Peyer's patch (tissue), 4 donors: ENCODE measurements at regions not wholly inside any gene's neighbourhood (a gene's known extent, or its start where the extent isn't known, plus 50 kb on each side); places are given as distances from the start of the nearest gene placed in this dataset.

Source experiments
- POLR2A ChIP-seq, 2 donors: fragments of 450-650 bp; IDR thresholded peaks; one replicate each; pipeline ENCODE4 v1.5.1; 2017; ENCODE audit warnings: antibody characterized with exemption in 2 of 2, mild to moderate bottlenecking in 2 of 2, moderate library complexity in 2 of 2
- TF ChIP-seq, protein P1 (sequence below), 6 experiments: fragments of 450-650 bp in 4 of 6; fragments of 200-600 bp in 2 of 6; sonication (generic) in 1 of 6; IDR thresholded peaks; one replicate each; pipeline ENCODE4 v1.5.1; 2017 to 2019; ENCODE audit warnings: antibody characterized with exemption in 6 of 6, mild to moderate bottlenecking in 3 of 6, moderate library complexity in 1 of 6

DNA sequence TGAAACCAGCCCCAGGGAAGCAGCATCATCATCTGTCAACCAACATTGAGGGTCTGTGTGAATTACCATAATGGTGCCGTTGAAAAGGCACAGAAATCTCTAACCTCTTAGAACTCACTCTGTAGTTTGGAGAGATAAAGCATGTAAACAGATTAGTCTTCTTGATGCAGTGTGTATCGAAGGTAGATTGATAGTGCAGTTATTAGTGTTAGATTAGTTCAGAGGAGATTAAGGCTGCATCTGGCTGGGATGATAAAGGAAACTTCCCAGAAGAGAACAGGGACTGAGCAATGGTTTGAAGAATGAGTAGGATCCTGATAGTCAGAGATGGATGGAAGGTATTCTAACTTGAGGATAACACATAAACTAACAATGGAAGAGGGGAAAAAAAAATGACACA, 651.5 kb downstream of the TLE1 start:
- TF ChIP-seq, protein P1, sequence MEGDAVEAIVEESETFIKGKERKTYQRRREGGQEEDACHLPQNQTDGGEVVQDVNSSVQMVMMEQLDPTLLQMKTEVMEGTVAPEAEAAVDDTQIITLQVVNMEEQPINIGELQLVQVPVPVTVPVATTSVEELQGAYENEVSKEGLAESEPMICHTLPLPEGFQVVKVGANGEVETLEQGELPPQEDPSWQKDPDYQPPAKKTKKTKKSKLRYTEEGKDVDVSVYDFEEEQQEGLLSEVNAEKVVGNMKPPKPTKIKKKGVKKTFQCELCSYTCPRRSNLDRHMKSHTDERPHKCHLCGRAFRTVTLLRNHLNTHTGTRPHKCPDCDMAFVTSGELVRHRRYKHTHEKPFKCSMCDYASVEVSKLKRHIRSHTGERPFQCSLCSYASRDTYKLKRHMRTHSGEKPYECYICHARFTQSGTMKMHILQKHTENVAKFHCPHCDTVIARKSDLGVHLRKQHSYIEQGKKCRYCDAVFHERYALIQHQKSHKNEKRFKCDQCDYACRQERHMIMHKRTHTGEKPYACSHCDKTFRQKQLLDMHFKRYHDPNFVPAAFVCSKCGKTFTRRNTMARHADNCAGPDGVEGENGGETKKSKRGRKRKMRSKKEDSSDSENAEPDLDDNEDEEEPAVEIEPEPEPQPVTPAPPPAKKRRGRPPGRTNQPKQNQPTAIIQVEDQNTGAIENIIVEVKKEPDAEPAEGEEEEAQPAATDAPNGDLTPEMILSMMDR (IDR thresholded peaks at IDR 0.05), result no peak
- no peak for TF ChIP-seq POLR2A (IDR thresholded peaks at IDR 0.05)
